ENCODE measurements at regions not wholly inside any gene's neighbourhood (a gene's known extent, or its start where the extent isn't known, plus 50 kb on each side); places are given as distances from the start of the nearest gene placed in this dataset.

- peak; percentile 57 for FAIRE-seq
- H3K4ac ChIP-seq (replicated peaks; ENCODE audit: insufficient read length, low read depth, low read length) = no peak overlapping the region
- no peak overlapping the region for H4K5ac ChIP-seq (ENCODE audit: insufficient read length, low read depth, low read length)
- no peaks in the 10 kb centered on the region for H3K9me3 ChIP-seq (ENCODE audit: insufficient read depth in 2 of 2, low read depth in 1 of 2, low read length in 1 of 2)
- H3K79me2 ChIP-seq (ENCODE audit: control insufficient read depth in 1 of 2, insufficient read depth in 2 of 2, low read length in 2 of 2) = no peaks in the 10 kb centered on the region
- no peak overlapping the region for H2BK5ac ChIP-seq (ENCODE audit: low read depth, low read length)
- H2BK12ac ChIP-seq (ENCODE audit: low read depth, low read length) = no peak overlapping the region
- no peak overlapping the region for H4K8ac ChIP-seq (ENCODE audit: extremely low read depth, insufficient read depth, low read length)
- no peak overlapping the region for H3K4me3 ChIP-seq (ENCODE audit: extremely low read depth in 1 of 4, insufficient read depth in 2 of 4, low read depth in 3 of 4, low read length in 4 of 4)
- no peaks in the 10 kb centered on the region for H3K27me3 ChIP-seq (replicated peaks in 1 of 4; ENCODE audit: control insufficient read depth in 3 of 4, extremely low read depth in 1 of 4, insufficient read depth in 3 of 4, low read length in 3 of 4)
- H3K56ac ChIP-seq (replicated peaks; ENCODE audit: insufficient read length, low read depth, low read length) = no peak overlapping the region
- no peaks in the 10 kb centered on the region for H3K4me1 ChIP-seq (replicated peaks in 1 of 4; ENCODE audit: control insufficient read depth in 3 of 4, insufficient read depth in 4 of 4, low read length in 3 of 4)
- H3K4me2 ChIP-seq (ENCODE audit: insufficient read depth in 1 of 2, low read depth in 2 of 2, low read length in 2 of 2) = no peak overlapping the region
- H3K14ac ChIP-seq (ENCODE audit: insufficient read length) = no peak overlapping the region
- no peak overlapping the region for H4K91ac ChIP-seq (replicated peaks; ENCODE audit: insufficient read length, low read length)
- ChIA-PET CTCF (ENCODE audit: partially characterized antibody) (interaction anchor here (0.6 to 2.9 kb wide), 33 partner anchors 9 to 1763 kb away, joined by 3 to 16 read pairs (median 4); no protein-coding TSS in a partner anchor), POLR2A (ENCODE audit: partially characterized antibody) (no interaction called here)
- H3K18ac ChIP-seq (ENCODE audit: extremely low read depth, low read length) = no peak overlapping the region
- no peak overlapping the region for H2AFZ ChIP-seq (ENCODE audit: low read length)
- 35% methylated on average over 1 of the region's 1 CpG; no CpG with 5 or more reads in 1 of the 2 experiments for WGBS, 2 experiments (ENCODE audit: extremely low coverage in 1 of 2, insufficient coverage in 1 of 2, insufficient read length in 1 of 2, insufficient replicate concordance in 2 of 2, low coverage in 1 of 2, low lambda C conversion rate in 2 of 2, missing lambda C conversion rate in 1 of 2)
- no peaks in the 10 kb centered on the region; a peak in 1 of 8 replicates for H3K36me3 ChIP-seq (ENCODE audit: control insufficient read depth in 2 of 4, insufficient read depth in 4 of 4, low read length in 3 of 4)
- no peak overlapping the region for H3K23ac ChIP-seq (ENCODE audit: insufficient read length)
- H3K9ac ChIP-seq (replicated peaks in 1 of 4; ENCODE audit: extremely low read depth in 1 of 4, low read depth in 3 of 4, low read length in 3 of 4) = no peak overlapping the region
- H2BK20ac ChIP-seq (ENCODE audit: low read length) = no peak overlapping the region
- H3K27ac ChIP-seq (ENCODE audit: low read depth, low read length) = no peak overlapping the region
- no peak for DNase-seq (ENCODE audit: low read depth in 1 of 2, low spot score in 2 of 2)
- H2AK5ac ChIP-seq (ENCODE audit: low read depth, low read length) = no peak overlapping the region
- H2BK120ac ChIP-seq (replicated peaks; ENCODE audit: low read depth, low read length) = no peak overlapping the region
- no peaks in the 10 kb centered on the region for H3K79me1 ChIP-seq (ENCODE audit: low read depth, low read length)
- no peak overlapping the region for H2BK15ac ChIP-seq (ENCODE audit: low read length)
- no peaks in the 10 kb centered on the region for H3K23me2 ChIP-seq (ENCODE audit: low read depth, low read length)
- no peaks in the 10 kb centered on the region for H4K20me1 ChIP-seq (replicated peaks in 1 of 2; ENCODE audit: control insufficient read depth in 1 of 2, insufficient read depth in 2 of 2, low read length in 2 of 2)
- TF ChIP-seq CHD7 (IDR thresholded peaks at IDR 0.05; ENCODE audit: insufficient replicate concordance, low read length) = no peak
Measured at GRCh38 chr7:115851291-115851690, 179.3 kb downstream of the TFEC start.
